Body of pancreas (tissue), 4 donors: ENCODE measurements at regions not wholly inside any gene's neighbourhood (a gene's known extent, or its start where the extent isn't known, plus 50 kb on each side); places are given as distances from the start of the nearest gene placed in this dataset.

Source experiments
- ATAC-seq: fragments of 150-250 bp; one replicate; pipeline ENCODE4 v1.9.1; 2016
- DNase-seq, 4 donors: peaks; one replicate each; pipeline ENCODE4 v3.0.0-alpha.2; 2019
- H3K27ac ChIP-seq, 4 donors: fragments of 200-600 bp; sonication (generic); 1 replicate in 3 of 4; 2 replicates in 1 of 4; pipeline versions ENCODE4 v1.5.1 to v1.6.1; 2016 to 2019; ENCODE audit warnings: mild to moderate bottlenecking in 1 of 4, mixed read lengths in 1 of 4, moderate library complexity in 1 of 4
- H3K27me3 ChIP-seq, 2 donors: fragments of 200-600 bp; sonication (generic); one replicate each; pipeline ENCODE4 v1.6.0; 2016; ENCODE audit warnings: mild to moderate bottlenecking in 1 of 2
- H3K36me3 ChIP-seq, 2 donors: fragments of 200-600 bp; sonication (generic); replicated peaks in 1 of 2; 2 replicates each; pipeline ENCODE4 v1.5.1; 2016; ENCODE audit warnings: low read depth in 2 of 2; ENCODE audit not compliant: insufficient read depth in 1 of 2
- H3K4me1 ChIP-seq: fragments of 200-600 bp; sonication (generic); one replicate; pipeline ENCODE4 v1.6.0; 2016
- H3K4me3 ChIP-seq, 2 donors: fragments of 200-600 bp; sonication (generic); 1 replicate in 1 of 2; 2 replicates in 1 of 2; pipeline ENCODE4 v1.5.1; 2016 to 2019
- H3K9me3 ChIP-seq, 3 donors: fragments of 200-600 bp; sonication (generic); 1 replicate in 2 of 3; 2 replicates in 1 of 3; pipeline ENCODE4 v1.5.1; 2016
- POLR2A ChIP-seq, 3 donors: fragments of 450-650 bp; IDR thresholded peaks; one replicate each; pipeline ENCODE4 v1.6.1; 2016; ENCODE audit warnings: antibody characterized with exemption in 3 of 3, mild to moderate bottlenecking in 2 of 3
- WGBS, 2 donors: methylation state at CpG; one replicate each; pipeline ENCODE4 v1.1.5; 2017; 5-methylcytosine and 5-hydroxymethylcytosine counted together
- intact Hi-C: fragments of 100-400 bp; cut with DNase I; formaldehyde crosslinking; loops from one replicate; pipeline ENCODE4 v1.15.1; 2023
- TF ChIP-seq, protein P1 (sequence below), 7 experiments: fragments of 450-650 bp in 4 of 7; fragments of 200-600 bp in 3 of 7; sonication (generic) in 3 of 7; IDR thresholded peaks; one replicate each; pipeline ENCODE4 v1.5.1; 2016 to 2019; ENCODE audit warnings: antibody characterized with exemption in 7 of 7

DNA sequence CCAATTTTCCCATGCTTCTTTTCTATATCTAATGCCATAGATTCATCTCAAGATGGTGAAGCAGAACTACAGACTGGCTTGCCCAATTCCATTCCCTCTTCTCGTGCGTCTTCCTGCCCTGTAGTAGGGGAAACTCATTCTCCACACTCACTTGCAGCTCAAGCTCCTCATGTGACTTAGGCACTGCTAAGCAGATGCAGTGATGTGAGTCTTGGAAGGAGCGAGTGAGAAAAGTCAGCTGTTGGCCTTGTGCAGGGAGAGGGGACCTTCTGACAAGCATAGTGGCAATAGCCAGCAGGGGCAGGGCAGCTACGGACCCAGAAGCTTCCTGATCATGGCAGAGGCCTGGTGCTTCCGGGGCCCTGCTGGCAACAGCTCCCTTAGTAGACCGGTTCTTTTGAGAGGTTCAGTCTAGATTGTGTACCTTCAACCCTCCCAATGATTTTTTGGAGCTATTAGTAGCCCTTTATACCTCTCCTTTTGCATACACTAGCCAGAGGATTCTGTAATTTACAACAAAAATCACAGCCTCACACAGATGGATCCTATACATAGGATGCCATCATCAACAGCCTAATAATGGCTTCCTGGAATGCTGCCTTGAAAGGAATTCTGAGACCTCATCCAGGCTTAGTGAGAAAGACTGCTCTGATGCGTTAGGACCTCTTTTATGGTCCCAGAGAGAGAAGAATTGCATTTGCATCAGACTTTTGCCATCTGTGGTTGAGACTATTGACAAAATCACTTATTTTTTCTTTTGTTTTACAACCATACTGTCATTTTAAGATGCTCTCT lies 121.5 kb upstream of the RIPOR2 start:
- no peak for TF ChIP-seq POLR2A (IDR thresholded peaks at IDR 0.05)
- TF ChIP-seq, protein P1, sequence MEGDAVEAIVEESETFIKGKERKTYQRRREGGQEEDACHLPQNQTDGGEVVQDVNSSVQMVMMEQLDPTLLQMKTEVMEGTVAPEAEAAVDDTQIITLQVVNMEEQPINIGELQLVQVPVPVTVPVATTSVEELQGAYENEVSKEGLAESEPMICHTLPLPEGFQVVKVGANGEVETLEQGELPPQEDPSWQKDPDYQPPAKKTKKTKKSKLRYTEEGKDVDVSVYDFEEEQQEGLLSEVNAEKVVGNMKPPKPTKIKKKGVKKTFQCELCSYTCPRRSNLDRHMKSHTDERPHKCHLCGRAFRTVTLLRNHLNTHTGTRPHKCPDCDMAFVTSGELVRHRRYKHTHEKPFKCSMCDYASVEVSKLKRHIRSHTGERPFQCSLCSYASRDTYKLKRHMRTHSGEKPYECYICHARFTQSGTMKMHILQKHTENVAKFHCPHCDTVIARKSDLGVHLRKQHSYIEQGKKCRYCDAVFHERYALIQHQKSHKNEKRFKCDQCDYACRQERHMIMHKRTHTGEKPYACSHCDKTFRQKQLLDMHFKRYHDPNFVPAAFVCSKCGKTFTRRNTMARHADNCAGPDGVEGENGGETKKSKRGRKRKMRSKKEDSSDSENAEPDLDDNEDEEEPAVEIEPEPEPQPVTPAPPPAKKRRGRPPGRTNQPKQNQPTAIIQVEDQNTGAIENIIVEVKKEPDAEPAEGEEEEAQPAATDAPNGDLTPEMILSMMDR (IDR thresholded peaks at IDR 0.05): no peak
- intact Hi-C loops: no loop called here
- H3K36me3 ChIP-seq: no peaks in the 10 kb centered on the region
- WGBS, 2 donors: 68 to 73% methylated on average over 7 of the region's 7 CpGs
- ATAC-seq: no peak
- no peaks in the 10 kb centered on the region for H3K4me1 ChIP-seq
- H3K27me3 ChIP-seq: no peaks in the 10 kb centered on the region
- no peak overlapping the region for H3K4me3 ChIP-seq
- H3K9me3 ChIP-seq: no peaks in the 10 kb centered on the region
- peak in 2 of 4 donors; percentile 10 to 35 for DNase-seq
- no peak overlapping the region for H3K27ac ChIP-seq

DNA sequence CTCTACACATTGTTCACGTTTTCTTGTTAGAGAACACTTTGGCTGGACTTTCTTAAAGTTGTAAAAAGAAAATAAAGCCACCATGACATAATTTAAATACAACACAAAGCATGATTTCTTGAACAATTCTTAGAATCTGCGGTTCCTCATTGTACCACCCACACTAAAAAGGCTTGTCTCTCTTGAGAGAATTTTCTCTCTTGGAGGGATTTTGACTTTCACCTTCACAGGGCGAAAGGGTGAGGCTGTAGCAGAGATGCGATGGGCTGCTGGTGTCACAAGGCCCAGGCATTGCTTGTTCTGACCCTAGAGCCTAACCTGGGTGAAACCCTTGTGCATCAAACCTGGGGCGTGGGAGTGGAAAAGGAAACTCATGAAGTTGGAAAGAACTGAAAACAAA lies 122.7 kb upstream of the RIPOR2 start:
- H3K27me3 ChIP-seq: no peaks in the 10 kb centered on the region
- intact Hi-C loops: no loop called here
- no peaks in the 10 kb centered on the region for H3K9me3 ChIP-seq
- DNase-seq (no peak), ATAC-seq (no peak)
- TF ChIP-seq, protein P1 (IDR thresholded peaks at IDR 0.05): no peak
- no peak for TF ChIP-seq POLR2A (IDR thresholded peaks at IDR 0.05)
- H3K4me3 ChIP-seq: no peak overlapping the region
- no peaks in the 10 kb centered on the region for H3K36me3 ChIP-seq
- no peaks in the 10 kb centered on the region for H3K4me1 ChIP-seq
- no peak overlapping the region for H3K27ac ChIP-seq
- 84 to 90% methylated on average over 5 of the region's 5 CpGs for WGBS, 2 donors

DNA sequence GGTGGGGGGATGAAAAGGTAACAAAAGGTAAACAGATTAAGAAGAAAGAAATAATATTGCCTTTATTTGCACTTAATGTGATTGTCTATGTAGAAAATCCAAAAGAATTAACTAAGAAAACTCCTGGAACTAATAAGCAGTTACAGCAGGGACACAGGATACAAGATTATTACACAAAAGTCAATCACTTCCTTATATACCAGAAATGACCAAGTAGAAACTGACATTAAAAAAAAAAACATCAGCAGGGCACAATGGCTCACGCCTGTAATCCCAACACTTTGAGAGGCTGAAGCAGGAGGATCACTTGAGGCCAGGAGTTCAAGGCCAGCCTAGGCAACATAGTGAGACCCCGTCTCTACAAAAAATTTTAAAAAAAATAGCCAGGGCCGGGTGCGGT lies 123.2 kb upstream of the RIPOR2 start:
- intact Hi-C loops: no loop called here
- H3K9me3 ChIP-seq: no peaks in the 10 kb centered on the region
- H3K4me3 ChIP-seq: no peak overlapping the region
- H3K27me3 ChIP-seq: no peaks in the 10 kb centered on the region
- no peak overlapping the region for H3K27ac ChIP-seq
- TF ChIP-seq POLR2A (IDR thresholded peaks at IDR 0.05): no peak
- TF ChIP-seq, protein P1 (IDR thresholded peaks at IDR 0.05): no peak
- H3K36me3 ChIP-seq: no peaks in the 10 kb centered on the region
- 93 to 94% methylated on average over 4 of the region's 4 CpGs for WGBS, 2 donors
- DNase-seq (no peak), ATAC-seq (no peak)
- H3K4me1 ChIP-seq: no peaks in the 10 kb centered on the region

DNA sequence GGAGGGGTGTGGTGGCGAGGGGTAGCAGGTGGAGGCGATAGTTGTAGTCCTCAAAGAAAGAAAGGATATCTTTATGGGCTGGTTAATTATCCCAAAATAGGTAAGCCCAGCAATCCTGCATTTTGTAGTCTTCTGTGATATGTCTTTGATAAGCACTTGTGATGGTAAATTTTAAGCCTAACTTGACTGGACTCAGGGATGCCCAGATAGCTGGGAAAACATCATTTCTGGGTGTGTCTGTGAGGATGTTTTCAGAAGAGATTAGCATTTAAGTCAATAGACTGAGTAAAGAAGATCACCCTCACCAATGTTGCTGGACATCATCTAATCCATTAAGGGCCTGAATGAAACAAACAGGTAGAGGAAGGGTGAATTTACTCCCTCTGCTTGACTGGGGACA lies 124.8 kb upstream of the RIPOR2 start:
- intact Hi-C loops: no loop called here
- TF ChIP-seq, protein P1 (IDR thresholded peaks at IDR 0.05): no peak
- no peak for TF ChIP-seq POLR2A (IDR thresholded peaks at IDR 0.05)
- DNase-seq (no peak), ATAC-seq (no peak)
- WGBS, 2 donors: 87 to 93% methylated on average over 2 of the region's 2 CpGs
- Histone ChIP-seq H3K27ac (no peak overlapping the region), H3K9me3 (no peaks in the 10 kb centered on the region), H3K36me3 (no peaks in the 10 kb centered on the region), H3K27me3 (no peaks in the 10 kb centered on the region), H3K4me1 (no peaks in the 10 kb centered on the region), H3K4me3 (no peak overlapping the region)
